NCI-H1092 (cell line): ENCODE measurements at regions not wholly inside any gene's neighbourhood (a gene's known extent, or its start where the extent isn't known, plus 50 kb on each side); places are given as distances from the start of the nearest gene placed in this dataset.

Experiments
- DNase-seq: peaks from one replicate; lab custom pipeline; 2025; lab: John Stamatoyannopoulos, UW

GRCh38 chr2:12083713-12084419, 337.4 kb downstream of the LPIN1 start:
- no peak for DNase-seq

GRCh38 chr2:12087175-12087574, 340.7 kb downstream of the LPIN1 start:
- no peak for DNase-seq

GRCh38 chr2:12087671-12088380, 341.4 kb downstream of the LPIN1 start:
- DNase-seq, result no peak

- DNase-seq, result no peak
Observed at GRCh38 chr2:12089001-12089400, 342.6 kb downstream of the LPIN1 start.

- no peak for DNase-seq
Observed at GRCh38 chr2:12089496-12089895, 343.1 kb downstream of the LPIN1 start.

GRCh38 chr2:12090072-12090471, 343.6 kb downstream of the LPIN1 start:
- DNase-seq, result no peak

GRCh38 chr2:12090590-12090989, 344.2 kb downstream of the LPIN1 start:
- DNase-seq, result no peak

GRCh38 chr2:12091201-12091806, 344.9 kb downstream of the LPIN1 start:
- DNase-seq, result no peak

- no peak for DNase-seq
Observed at GRCh38 chr2:12094134-12094533, 347.7 kb downstream of the LPIN1 start.

- no peak for DNase-seq
Observed at GRCh38 chr2:12096051-12096787, 349.8 kb downstream of the LPIN1 start.

- DNase-seq, result no peak
Observed at GRCh38 chr2:12096788-12097449, 350.5 kb downstream of the LPIN1 start.

- DNase-seq, result no peak
Observed at GRCh38 chr2:12097859-12098258, 351.4 kb downstream of the LPIN1 start.

GRCh38 chr2:12099374-12099773, 352.9 kb downstream of the LPIN1 start:
- no peak for DNase-seq

- DNase-seq, result no peak
Observed at GRCh38 chr2:12102679-12103078, 356.2 kb downstream of the LPIN1 start.

- DNase-seq, result no peak
Observed at GRCh38 chr2:12105180-12105579, 358.7 kb downstream of the LPIN1 start.

GRCh38 chr2:12106440-12107080, 360.1 kb downstream of the LPIN1 start:
- DNase-seq, result no peak

- no peak for DNase-seq
Observed at GRCh38 chr2:12107321-12107720, 360.9 kb downstream of the LPIN1 start.

GRCh38 chr2:12107939-12108338, 361.5 kb downstream of the LPIN1 start:
- DNase-seq, result no peak

- no peak for DNase-seq
Observed at GRCh38 chr2:12109363-12110017, 363.1 kb downstream of the LPIN1 start.

GRCh38 chr2:12110074-12110473, 363.6 kb downstream of the LPIN1 start:
- DNase-seq, result no peak

- no peak for DNase-seq
Observed at GRCh38 chr2:12110481-12110880, 364.0 kb downstream of the LPIN1 start.
